WTC11 (cell line): ENCODE measurements at regions not wholly inside any gene's neighbourhood (a gene's known extent, or its start where the extent isn't known, plus 50 kb on each side); places are given as distances from the start of the nearest gene placed in this dataset.

Experiments used
- ATAC-seq: fragments of 200-7000 bp; cut with Tn5 transposase; 2 replicates; pipeline ENCODE4 v1.10.0; 2021; ENCODE audit warnings: mild to moderate bottlenecking, moderate library complexity
- CTCF ChIA-PET: fragments of 300-600 bp; sonication (Branson Sonifier 250); formaldehyde crosslinking; loops from one replicate; lab custom pipeline; 2021; ENCODE audit warnings: antibody characterized with exemption; lab: Charles Lee
- POLR2A ChIA-PET: fragments of 350-600 bp; sonication (Branson Sonifier 250); formaldehyde crosslinking; loops from one replicate; lab custom pipeline; 2021; ENCODE audit warnings: antibody characterized with exemption; lab: Charles Lee
- DNase-seq: peaks from one replicate; pipeline ENCODE4 v3.0.0; 2021; ENCODE audit warnings: low spot score
- H3K27ac Mint-ChIP-seq: 2 replicates; pipeline ENCODE4 v1.8.0; 2021; ENCODE audit warnings: mixed read lengths
- H3K27me3 Mint-ChIP-seq: 2 replicates; pipeline ENCODE4 v1.8.0; 2021; ENCODE audit warnings: low read depth, mild to moderate bottlenecking, moderate library complexity, mixed read lengths
- H3K36me3 Mint-ChIP-seq: 2 replicates; pipeline ENCODE4 v1.8.0; 2021; ENCODE audit warnings: mixed read lengths
- H3K4me1 Mint-ChIP-seq: 2 replicates; pipeline ENCODE4 v1.8.0; 2022; ENCODE audit warnings: mixed read lengths
- H3K4me3 Mint-ChIP-seq: 2 replicates; pipeline ENCODE4 v1.8.0; 2021; ENCODE audit warnings: mild to moderate bottlenecking, moderate library complexity, mixed read lengths
- H3K9me3 Mint-ChIP-seq: 2 replicates; pipeline ENCODE4 v1.8.0; 2021; ENCODE audit warnings: mixed read lengths
- AR ChIP-seq: fragments of 250-450 bp; sonication (Bioruptor Pico); IDR thresholded peaks from 2 replicates; pipeline ENCODE4 v1.9.0; 2021; ENCODE audit warnings: mild to moderate bottlenecking
- ATF1 ChIP-seq: sonication (generic); formaldehyde crosslinking; IDR thresholded peaks from 2 replicates; pipeline ENCODE4 v1.8.1; 2023; ENCODE audit warnings: mild to moderate bottlenecking, moderate library complexity, missing genetic modification reagents
- CBFB ChIP-seq: sonication (generic); formaldehyde crosslinking; IDR thresholded peaks from 2 replicates; pipeline ENCODE4 v1.8.1; 2022; ENCODE audit warnings: mild to moderate bottlenecking, low read depth, missing genetic modification reagents
- CREB1 ChIP-seq: sonication (generic); formaldehyde crosslinking; IDR thresholded peaks from 2 replicates; pipeline ENCODE4 v1.8.0; 2023; ENCODE audit warnings: mild to moderate bottlenecking, missing genetic modification reagents
- CTCF ChIP-seq: fragments of 200-600 bp; IDR thresholded peaks from 2 replicates; pipeline ENCODE4 v1.8.0; 2022; ENCODE audit warnings: antibody characterized with exemption
- ELF4 ChIP-seq: sonication (generic); formaldehyde crosslinking; IDR thresholded peaks from 2 replicates; pipeline ENCODE4 v1.8.1; 2022; ENCODE audit warnings: low read depth, mild to moderate bottlenecking, moderate library complexity, missing genetic modification reagents
- ETV6 ChIP-seq: sonication (generic); formaldehyde crosslinking; IDR thresholded peaks from 2 replicates; pipeline ENCODE4 v1.8.1; 2022; ENCODE audit warnings: mild to moderate bottlenecking, missing genetic modification reagents
- FOXP4 ChIP-seq: sonication (generic); formaldehyde crosslinking; IDR thresholded peaks from 2 replicates; pipeline ENCODE4 v1.8.0; 2022; ENCODE audit warnings: mild to moderate bottlenecking, missing genetic modification reagents
- GRHL2 ChIP-seq: fragments of 250-450 bp; sonication (Bioruptor Pico); IDR thresholded peaks from 2 replicates; pipeline ENCODE4 v1.8.0; 2022; ENCODE audit warnings: mild to moderate bottlenecking, moderate library complexity; ENCODE audit not compliant: insufficient replicate concordance, severe bottlenecking
- HMGA2 ChIP-seq: fragments of 250-450 bp; sonication (Bioruptor Pico); IDR thresholded peaks from 2 replicates; pipeline ENCODE4 v1.4.0; 2021; ENCODE audit warnings: mild to moderate bottlenecking, moderate library complexity
- IRF2 ChIP-seq: sonication (generic); formaldehyde crosslinking; IDR thresholded peaks from 2 replicates; pipeline ENCODE4 v1.8.0; 2022; ENCODE audit warnings: low read depth, missing genetic modification reagents, borderline replicate concordance
- JAZF1 ChIP-seq: fragments of 250-450 bp; sonication (Bioruptor Pico); IDR thresholded peaks from 2 replicates; pipeline ENCODE4 v1.9.0; 2021; ENCODE audit warnings: moderate library complexity, mild to moderate bottlenecking, inconsistent platforms
- JUN ChIP-seq: sonication (generic); formaldehyde crosslinking; IDR thresholded peaks from 2 replicates; pipeline ENCODE4 v1.8.0; 2023; ENCODE audit warnings: mild to moderate bottlenecking, missing genetic modification reagents
- MYBL2 ChIP-seq: sonication (generic); formaldehyde crosslinking; IDR thresholded peaks from 2 replicates; pipeline ENCODE4 v1.8.1; 2023; ENCODE audit warnings: mild to moderate bottlenecking, moderate library complexity, missing genetic modification reagents
- NFYB ChIP-seq: sonication (generic); formaldehyde crosslinking; conservative IDR thresholded peaks from 2 replicates; pipeline ENCODE4 v1.8.0; 2022; ENCODE audit warnings: low read depth, missing genetic modification reagents
- NR1H2 ChIP-seq: sonication (generic); formaldehyde crosslinking; IDR thresholded peaks from 2 replicates; pipeline ENCODE4 v1.9.0; 2021; ENCODE audit warnings: mild to moderate bottlenecking, moderate library complexity, missing genetic modification reagents
- NR2C2 ChIP-seq: sonication (generic); formaldehyde crosslinking; IDR thresholded peaks from 2 replicates; pipeline ENCODE4 v1.8.0; 2022; ENCODE audit warnings: mild to moderate bottlenecking, missing genetic modification reagents
- RORB ChIP-seq: fragments of 250-450 bp; sonication (Bioruptor Pico); IDR thresholded peaks from 2 replicates; pipeline ENCODE4 v1.9.0; 2021; ENCODE audit warnings: mild to moderate bottlenecking
- TEAD4 ChIP-seq: sonication (generic); formaldehyde crosslinking; IDR thresholded peaks from 2 replicates; pipeline ENCODE4 v1.8.0; 2022; ENCODE audit warnings: mild to moderate bottlenecking, missing genetic modification reagents
- ZNF263 ChIP-seq: sonication (generic); formaldehyde crosslinking; IDR thresholded peaks from 2 replicates; pipeline ENCODE4 v1.8.1; 2022; ENCODE audit warnings: low read depth, mild to moderate bottlenecking, moderate library complexity, missing genetic modification reagents
- ZNF317 ChIP-seq: sonication (generic); formaldehyde crosslinking; IDR thresholded peaks from 2 replicates; pipeline ENCODE4 v1.8.1; 2023; ENCODE audit warnings: low read depth, mild to moderate bottlenecking, moderate library complexity, missing genetic modification reagents, borderline replicate concordance
- ZNF416 ChIP-seq: fragments of 250-450 bp; sonication (Bioruptor Pico); IDR thresholded peaks from 2 replicates; pipeline ENCODE4 v1.9.0; 2021; ENCODE audit warnings: mild to moderate bottlenecking, inconsistent platforms
- ZNF423 ChIP-seq: fragments of 250-450 bp; sonication (Bioruptor Pico); IDR thresholded peaks from 2 replicates; pipeline ENCODE4 v2.1.2; 2022; ENCODE audit warnings: mild to moderate bottlenecking, moderate library complexity
- TF ChIP-seq, protein P1 (sequence below): fragments of 250-450 bp; sonication (Bioruptor Pico); conservative IDR thresholded peaks from 2 replicates; pipeline ENCODE4 v1.9.0; 2021; ENCODE audit warnings: mild to moderate bottlenecking

DNA sequence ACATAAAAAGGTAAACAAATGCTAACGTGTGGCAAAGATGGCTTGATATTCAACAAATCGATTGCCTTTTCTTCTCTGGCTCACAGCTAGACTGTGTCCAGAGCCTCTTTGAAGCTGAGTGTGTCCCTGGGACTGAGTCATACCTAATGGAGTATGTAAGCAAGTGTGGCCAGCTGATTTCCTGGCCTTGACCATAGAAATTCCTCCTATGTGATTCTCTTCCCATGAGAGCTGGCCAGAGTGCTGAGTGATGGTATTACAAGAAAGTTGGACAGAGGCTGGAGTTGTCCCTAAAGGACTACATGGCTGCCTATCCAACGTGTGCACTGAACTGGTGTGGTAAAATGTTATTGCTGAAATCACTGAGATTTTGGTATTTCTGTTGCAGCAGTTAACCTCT lies 320.1 kb upstream of the SLC10A2 start:
- TF ChIP-seq ZNF263 (no peak), ETV6 (no peak), ZNF416 (CRISPR knock-in tag) (no peak)
- Mint-ChIP-seq H3K27me3 (no peaks in the 10 kb centered on the region), H3K4me1 (peaks cover 8% of the 10 kb centered on the region; the same call in 1 of the 2 replicates), H3K9me3 (peaks cover 27% of the 10 kb centered on the region), H3K4me3 (no peak overlapping the region), H3K27ac (no peak overlapping the region), H3K36me3 (peaks cover 19% of the 10 kb centered on the region)
- no peak for DNase-seq
- ATAC-seq = 0 out of 2 replicates have a peak, but pooled peaks have one; percentile 22
- ChIA-PET CTCF (no interaction called here), POLR2A (no interaction called here)

GRCh38 chr13:103373916-103374315 lies 307.7 kb upstream of the SLC10A2 start:
- peaks cover 13% of the 10 kb centered on the region; the same call in 1 of the 2 replicates for H3K9me3 Mint-ChIP-seq
- H3K4me3 Mint-ChIP-seq = no peak overlapping the region
- peaks cover 6% of the 10 kb centered on the region for H3K4me1 Mint-ChIP-seq
- no peak for DNase-seq
- POLR2A ChIA-PET = no interaction called here
- no peaks in the 10 kb centered on the region for H3K27me3 Mint-ChIP-seq
- H3K36me3 Mint-ChIP-seq = no peaks in the 10 kb centered on the region
- ATAC-seq = no peak
- TF ChIP-seq AR (CRISPR knock-in tag) (no peak), CREB1 (no peak), JAZF1 (CRISPR knock-in tag) (no peak), NR1H2 (CRISPR knock-in tag) (no peak), NFYB (CRISPR knock-in tag) (no peak), ZNF423 (CRISPR knock-in tag) (no peak), CBFB (no peak), NR2C2 (CRISPR knock-in tag) (no peak), ATF1 (CRISPR knock-in tag) (no peak), ELF4 (no peak), FOXP4 (no peak), RORB (CRISPR knock-in tag) (no peak), HMGA2 (CRISPR knock-in tag) (no peak)
- TF ChIP-seq, all 79 proteins: peak for 0
- no peak overlapping the region for H3K27ac Mint-ChIP-seq
- CTCF ChIA-PET = no interaction called here

DNA sequence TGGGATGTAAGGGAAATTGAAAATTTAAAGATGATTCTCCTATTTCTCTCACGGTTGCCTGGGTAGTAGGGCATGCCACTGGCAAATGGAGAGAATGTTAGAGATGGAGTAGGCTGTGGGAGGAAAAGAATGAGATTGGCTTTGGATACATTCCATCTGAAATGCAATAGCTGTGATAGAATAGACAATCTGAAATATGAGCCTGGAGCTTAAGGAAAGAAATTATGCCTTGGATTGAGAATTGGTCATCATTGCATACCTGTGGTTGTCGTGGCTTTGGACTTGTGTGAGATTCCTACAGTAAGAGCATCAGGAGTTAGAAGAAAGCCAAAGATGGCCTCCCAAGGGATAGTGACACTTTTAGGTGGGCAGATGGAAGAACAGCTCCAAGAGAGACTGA lies 305.1 kb upstream of the SLC10A2 start:
- Mint-ChIP-seq H3K4me1 (no peaks in the 10 kb centered on the region), H3K4me3 (no peak overlapping the region), H3K36me3 (no peaks in the 10 kb centered on the region), H3K9me3 (peaks cover 13% of the 10 kb centered on the region; the same call in 1 of the 2 replicates), H3K27me3 (no peaks in the 10 kb centered on the region), H3K27ac (no peak overlapping the region)
- CTCF ChIA-PET = no interaction called here
- POLR2A ChIA-PET = interaction anchor here (0.6 kb wide), 1 partner anchor 48 kb away, joined by 5 read pairs; no protein-coding TSS in a partner anchor
- ATAC-seq (no peak), DNase-seq (no peak)
- TF ChIP-seq ZNF317 (no peak), MYBL2 (CRISPR knock-in tag) (no peak), JUN (CRISPR knock-in tag) (no peak), TEAD4 (CRISPR knock-in tag) (no peak), IRF2 (no peak), CTCF (no peak), GRHL2 (CRISPR knock-in tag) (no peak)
- TF ChIP-seq, protein P1, sequence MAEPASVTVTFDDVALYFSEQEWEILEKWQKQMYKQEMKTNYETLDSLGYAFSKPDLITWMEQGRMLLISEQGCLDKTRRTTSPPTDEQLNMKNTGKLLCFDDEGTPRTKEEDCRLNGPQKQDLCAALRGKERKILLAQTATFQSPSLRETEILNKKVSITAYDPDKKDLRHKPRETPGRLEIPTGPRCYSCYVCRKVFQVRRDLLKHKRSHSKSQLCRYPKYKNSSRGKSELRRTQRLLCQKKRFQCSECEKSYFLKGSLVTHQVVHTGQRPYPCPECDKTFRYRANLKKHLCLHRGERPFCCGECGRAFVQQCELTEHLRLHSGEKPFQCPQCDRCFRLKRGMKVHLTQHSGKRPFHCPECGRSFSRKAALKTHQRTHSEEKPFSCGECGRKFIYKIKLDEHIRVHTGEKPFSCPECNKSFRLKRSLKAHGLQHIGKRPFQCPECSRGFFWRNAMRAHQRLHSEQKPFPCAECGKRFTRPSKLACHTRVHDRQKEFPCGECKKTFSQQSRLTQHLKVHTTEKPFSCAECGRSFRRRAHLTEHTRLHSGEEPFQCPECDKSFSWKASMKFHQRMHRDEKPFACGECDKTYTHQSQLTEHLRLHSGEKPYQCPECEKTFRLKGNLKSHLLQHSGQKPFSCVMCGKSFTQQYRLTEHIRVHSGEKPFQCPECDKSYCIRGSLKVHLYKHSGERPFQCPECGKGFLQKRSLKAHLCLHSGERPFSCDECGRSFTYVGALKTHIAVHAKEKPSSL (CRISPR knock-in tag) = no peak
